DMS53 treated with DMSO at 0.1 percent for 48 hours (cell line): ENCODE measurements at regions not wholly inside any gene's neighbourhood (a gene's known extent, or its start where the extent isn't known, plus 50 kb on each side); places are given as distances from the start of the nearest gene placed in this dataset.
"Not testable (repeated sequence)": the region's sequence is repeated elsewhere in the genome, so short reads cannot be mapped to it uniquely, and the experiment has no call there.

Experiments
- DNase-seq: peaks from one replicate; lab custom pipeline; 2025; ENCODE audit not compliant: unreplicated experiment; lab: John Stamatoyannopoulos, UW

- no peak for DNase-seq
These were observed 164.2 kb downstream of the VAPA start for GRCh38 chr18:10077986-10078385.

DNA sequence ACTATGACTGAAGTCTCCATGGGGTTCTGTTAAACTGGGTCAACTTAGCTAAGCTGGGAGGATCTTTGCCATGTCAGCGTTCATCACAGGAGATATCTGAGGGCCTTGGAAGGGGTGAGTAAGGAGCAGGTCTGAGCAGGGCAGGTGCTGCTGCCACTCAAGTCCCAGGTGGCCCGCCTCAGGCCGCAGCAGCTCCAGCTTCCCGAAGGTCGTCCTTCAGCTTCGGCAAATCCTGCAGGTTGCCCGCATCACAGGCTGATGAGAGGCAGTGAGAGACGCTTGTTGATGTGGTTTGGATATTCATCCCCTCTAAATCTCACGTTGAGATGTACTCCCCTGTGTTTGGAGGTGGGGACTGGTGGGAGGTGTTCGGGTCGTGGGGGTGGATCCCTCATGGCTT, 166.6 kb downstream of the VAPA start:
- no peak for DNase-seq

- DNase-seq, result peak; percentile 95
These were observed 167.7 kb downstream of the VAPA start for GRCh38 chr18:10081492-10081891.

DNA sequence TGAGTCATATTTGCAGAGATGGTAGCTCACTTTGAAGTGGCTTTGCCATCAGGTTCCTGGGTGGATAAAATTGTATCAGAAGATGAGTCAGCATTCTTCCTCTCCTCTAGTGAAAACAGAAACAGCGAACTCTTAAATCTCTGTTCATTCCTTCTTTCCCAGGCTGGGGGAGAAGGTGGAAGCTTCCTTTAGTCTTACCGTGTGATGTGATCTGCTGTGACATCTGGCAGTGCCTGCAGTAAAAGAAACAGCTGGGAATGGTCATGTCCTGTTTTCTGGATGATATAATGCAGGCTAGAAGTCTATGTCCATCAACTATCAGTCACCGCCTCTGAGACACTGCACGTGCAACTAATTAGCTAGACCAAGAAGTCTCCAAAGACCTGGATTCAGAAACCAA, 171.6 kb downstream of the VAPA start:
- DNase-seq, result no peak

- DNase-seq, result no peak
These were observed 172.1 kb downstream of the VAPA start for GRCh38 chr18:10085876-10086275.

DNA sequence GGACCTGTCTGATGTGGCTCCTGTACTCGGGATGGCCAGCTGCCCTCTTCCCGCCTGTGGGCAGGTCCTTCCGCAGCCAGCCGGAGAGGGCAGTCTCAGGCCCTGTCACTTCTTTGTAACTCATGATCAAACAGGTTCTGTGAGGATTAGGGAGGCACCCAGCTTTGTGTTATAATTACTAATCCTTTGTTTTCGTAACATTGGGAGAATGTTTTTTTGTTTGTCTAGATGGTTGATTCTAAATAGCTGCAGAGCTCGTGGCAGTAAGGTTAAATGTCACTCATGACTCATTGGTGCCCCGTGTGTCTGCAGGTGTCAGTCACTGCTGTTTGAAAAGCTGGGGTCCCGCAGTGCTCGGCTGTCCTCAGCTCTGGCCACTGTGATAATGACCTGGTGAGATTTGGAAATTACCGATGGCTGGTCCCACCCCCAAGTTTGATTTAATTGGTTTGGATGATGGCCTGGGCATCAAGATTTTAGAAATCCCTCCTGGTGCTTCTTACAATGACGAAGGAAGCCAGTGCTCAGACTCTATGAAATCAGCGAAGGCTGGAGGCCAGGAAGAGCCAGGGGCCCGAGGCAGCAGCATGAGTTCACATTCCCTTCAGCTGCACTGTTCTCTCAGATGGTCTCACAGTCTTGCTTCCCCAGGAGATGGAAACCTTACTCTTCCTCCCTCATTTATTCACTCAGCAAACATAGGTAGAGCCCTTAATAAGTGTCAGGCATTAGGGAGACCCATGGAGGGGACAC, 172.8 kb downstream of the VAPA start:
- DNase-seq, result peak; percentile 96

DNA sequence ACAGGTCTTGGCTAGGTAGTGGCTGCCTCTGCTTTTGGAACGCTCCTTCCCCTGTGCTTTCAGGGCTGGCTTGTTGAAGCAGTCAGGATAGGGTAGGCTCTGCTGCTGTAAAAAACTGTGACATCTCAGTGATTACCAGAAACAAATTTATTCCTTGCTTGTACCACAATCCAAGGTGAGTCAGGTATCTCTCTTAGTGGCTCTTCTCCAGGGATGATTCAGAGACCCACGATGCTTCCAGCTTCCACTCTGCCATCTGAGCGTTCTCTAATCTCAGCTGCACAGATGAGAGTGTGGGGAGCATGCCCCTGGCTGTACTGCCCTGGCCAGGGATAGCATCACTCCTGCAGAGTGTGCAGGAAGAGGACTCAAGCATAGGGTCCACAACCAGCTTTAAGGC, 174.9 kb downstream of the VAPA start:
- no peak for DNase-seq

- peak; percentile 24 for DNase-seq
These were observed 176.1 kb downstream of the VAPA start for GRCh38 chr18:10089881-10090280.

DNA sequence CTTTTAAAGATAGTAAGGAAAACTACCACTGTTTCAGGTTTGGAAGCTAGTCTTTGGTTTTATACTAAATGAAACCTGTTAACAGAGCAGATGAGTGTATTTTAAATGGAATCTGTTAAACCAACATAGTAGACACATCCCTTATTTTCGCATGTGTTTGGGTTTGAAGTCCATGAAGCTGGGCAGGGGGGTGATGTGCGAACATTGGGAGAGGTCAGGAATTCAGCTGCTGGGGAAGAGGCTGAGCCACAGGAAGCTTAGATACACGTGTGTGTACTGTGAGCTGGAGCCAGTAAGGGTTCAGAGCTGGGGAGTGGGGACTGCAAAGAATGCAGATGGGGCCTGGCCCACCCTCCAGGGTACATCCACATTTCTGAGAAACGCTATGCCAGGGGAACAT, 176.9 kb downstream of the VAPA start:
- DNase-seq, result no peak

DNA sequence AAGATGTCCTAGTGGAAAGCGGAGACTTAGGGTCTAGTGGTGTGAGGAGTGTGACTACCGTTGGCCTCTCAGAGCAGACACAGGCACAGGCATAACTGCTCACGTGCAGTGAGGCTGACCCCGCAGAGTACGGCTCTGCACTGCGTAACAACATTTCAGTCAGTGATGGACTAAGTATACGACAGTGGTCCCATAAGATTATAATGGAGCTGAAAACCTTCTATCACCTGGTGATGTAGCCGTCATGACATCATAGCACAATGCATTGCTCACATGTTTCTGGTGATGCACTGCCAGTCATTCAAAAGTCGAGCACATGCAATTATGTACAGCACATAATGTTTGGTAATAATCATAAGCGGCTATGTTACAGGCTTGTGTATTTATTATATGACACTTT, 179.6 kb downstream of the VAPA start:
- DNase-seq, result no peak

- peak; percentile 36 for DNase-seq
These were observed 180.3 kb downstream of the VAPA start for GRCh38 chr18:10094154-10094553.

- DNase-seq, result peak; percentile 42
These were observed 180.8 kb downstream of the VAPA start for GRCh38 chr18:10094655-10095054.

DNA sequence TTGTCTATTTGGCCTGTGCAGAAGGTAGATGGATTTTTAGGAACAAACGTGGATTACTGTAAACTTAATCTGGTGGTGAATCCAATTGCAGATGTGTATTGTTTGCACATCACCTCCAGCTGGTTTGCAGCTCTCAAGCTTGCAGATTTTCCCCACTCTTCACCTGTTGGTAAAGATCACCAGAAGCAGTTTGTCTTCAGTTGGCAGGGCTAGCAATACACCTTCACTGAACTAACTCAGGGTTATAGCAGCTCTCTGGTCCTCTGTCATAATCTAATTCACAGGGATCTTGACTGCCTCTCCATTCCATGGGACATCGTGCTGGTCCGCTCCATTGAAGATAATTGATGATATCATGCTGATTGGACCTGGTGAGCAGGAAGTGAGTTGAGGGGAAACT, 181.5 kb downstream of the VAPA start:
- no peak for DNase-seq

DNA sequence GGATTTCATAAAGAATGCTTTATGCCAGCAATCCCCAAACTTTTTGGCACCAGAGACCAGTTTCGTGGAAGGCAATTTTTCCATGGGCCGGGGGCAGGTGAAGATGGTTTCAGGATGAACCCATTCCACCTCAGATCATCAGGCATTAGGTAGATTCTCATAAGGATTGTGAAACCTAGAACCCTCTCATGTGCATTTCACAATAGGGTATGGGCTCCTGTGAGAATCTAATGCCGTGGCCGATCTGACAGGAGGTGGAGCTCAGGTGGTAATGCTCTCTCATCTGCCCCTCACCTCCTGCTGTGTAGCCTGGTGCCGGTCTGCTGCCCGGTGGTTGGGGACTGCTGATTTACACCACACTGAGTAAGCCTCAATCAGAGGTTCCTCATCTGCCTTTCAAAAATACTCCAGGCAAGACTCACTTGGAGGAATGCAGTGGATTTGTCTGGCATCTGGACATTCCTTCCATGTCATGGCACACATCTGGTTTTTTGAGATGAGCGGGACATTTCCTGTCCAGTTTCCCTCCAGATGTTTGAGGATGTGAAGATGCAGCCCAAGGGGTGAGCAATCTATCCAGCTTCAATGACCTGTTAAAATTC, 185.8 kb downstream of the VAPA start:
- DNase-seq, result no peak

- no peak for DNase-seq
These were observed 186.4 kb downstream of the VAPA start for GRCh38 chr18:10100196-10100595.

DNA sequence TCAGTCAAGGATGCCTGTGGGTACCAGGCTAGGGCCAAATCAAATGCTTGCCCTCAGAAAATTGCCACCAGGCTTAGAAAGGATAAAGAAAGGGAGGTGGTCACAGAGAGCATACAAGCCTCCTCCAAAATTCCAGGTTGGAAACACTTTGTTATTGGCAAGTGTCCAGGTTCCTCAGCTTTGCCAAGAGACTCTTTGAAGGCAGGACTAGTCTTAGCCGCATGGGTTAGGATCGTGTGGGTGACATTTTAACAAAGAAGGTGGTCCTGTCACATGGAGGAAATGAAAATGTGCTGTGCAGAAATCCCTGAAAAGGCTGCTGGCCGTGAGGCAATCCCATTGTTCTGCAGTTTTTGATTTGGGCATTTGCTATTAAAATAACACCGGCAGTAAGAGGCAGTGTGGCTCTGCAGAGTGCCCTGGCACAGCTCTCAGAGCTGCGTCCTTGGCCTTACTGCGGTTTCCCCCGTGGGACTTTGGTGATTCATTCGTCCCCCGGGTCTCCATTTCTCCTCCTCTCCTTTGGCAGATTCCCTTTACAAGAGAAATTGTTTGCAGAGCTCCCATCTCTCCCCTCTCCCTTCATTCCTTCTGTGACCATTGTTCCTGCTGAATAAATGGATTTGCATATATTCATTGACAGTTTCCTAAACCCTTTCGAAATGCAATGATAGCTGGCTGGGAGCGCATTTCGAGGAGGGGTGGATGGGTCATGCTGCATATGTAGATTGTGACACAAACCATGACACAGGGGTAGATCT, 187.3 kb downstream of the VAPA start:
- DNase-seq, result no peak

DNA sequence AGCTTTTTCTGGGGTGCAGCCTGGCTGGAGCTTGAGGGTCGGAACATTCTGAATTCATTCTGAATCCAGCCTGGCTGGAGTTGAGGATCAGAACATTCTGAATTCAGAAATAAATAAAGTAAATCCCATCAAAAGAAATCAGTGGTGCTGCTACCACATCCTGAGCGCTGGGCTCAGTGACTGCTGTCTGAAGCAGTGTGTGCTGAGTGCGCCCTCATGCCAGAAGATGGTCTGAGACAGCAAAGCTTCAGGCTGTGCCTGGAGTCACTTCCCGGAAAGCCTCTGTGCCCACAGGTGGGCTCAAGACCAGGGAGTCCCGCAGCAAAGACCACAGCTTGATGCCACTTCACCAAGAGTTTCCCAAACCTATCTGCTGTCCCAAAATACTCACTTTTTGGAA, 187.9 kb downstream of the VAPA start:
- no peak for DNase-seq

DNA sequence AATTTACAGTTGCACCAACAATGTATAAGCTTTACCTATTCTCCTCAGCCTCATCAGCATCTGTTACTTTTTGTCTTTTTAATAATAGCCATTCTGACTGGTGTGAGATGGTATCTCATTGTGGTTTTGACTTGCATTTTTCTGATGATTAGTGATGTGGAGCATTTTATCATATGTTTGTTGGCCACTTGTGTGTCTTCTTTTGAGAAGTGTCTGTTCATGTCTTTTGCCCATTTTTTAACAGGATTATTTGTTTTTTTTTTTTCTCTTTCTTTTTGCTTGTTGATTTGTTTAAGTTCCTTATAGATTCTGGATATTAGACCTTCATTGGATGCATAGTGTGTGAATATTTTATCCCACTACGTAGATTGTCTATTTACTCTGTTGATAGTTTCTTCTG, 191.3 kb downstream of the VAPA start:
- not testable (repeated sequence) for DNase-seq

GRCh38 chr18:10111191-10111590, 197.4 kb downstream of the VAPA start:
- DNase-seq, result no peak

- no peak for DNase-seq
These were observed 198.1 kb downstream of the VAPA start for GRCh38 chr18:10111944-10112343.

DNA sequence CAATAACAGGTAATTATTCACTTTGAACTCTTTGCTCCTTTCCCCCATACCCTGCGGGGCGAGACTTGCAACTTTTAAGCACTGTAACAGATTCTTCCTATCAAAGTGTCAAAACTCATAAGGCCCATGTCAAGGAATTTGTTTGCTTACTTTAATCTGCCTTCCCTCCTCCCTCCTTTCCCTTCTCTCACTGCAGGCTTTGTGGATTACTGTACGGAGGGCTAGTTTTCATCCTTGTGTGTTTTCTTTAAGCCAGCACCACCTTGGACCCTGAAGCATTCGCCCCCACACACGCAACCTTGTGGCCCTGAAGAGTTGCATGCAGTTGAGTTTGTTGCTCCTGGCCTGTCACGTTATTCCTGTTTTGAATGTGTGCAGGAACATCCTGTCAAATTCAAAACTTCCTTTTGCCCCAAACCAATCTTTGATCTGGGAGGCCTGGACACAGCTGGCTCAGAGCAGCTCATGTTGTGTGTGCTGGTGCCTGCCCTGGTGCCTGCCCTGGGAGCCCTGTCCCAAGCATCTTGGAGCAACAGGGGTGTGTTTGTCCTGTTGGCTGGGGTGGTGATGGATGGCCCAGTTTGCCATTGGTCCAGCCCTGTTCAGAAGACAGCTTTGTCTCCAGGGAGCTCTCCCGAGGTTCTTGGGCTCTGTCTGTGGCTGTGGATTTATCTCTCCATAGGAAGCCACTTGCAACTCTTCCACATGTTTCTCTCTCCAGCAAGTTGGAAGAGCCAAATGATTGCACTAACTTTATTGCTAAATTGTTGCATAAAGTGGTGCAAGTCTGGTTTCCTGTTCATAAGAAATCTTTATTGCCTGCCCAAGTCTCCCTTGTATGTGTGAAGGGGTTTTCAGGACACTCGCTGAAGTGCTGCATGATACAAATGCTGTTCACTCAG, 199.6 kb downstream of the VAPA start:
- no peak for DNase-seq
